ENCODE measurements at regions not wholly inside any gene's neighbourhood (a gene's known extent, or its start where the extent isn't known, plus 50 kb on each side); places are given as distances from the start of the nearest gene placed in this dataset.
A peak's percentile ranks its signal among the peaks of the same experiment; 100 is the strongest.

DNA sequence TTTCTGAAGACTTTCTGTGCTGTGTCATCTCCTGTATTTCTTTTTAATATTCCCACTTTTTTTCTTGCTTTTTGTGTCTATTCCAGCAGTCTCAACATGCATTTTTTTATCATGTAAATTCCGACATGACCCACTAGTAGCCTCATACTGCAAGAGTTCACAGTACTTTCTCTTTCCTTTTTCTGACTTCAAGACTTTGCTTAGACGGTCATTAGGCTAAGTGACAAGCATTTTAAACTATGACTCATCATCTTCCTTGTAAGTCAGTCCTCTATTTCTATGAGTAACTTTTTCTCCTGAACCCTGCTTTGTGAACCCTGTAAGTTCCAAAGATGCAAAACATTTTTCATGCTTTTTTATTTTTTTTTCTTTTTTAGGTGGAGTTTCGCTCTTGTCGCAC, 381.2 kb downstream of the TXNL1 start:
- peaks cover 0 to 6% (median 0%) of the 10 kb centered on the region in 12 donors for H3K9me3 ChIP-seq
- no peaks in the 10 kb centered on the region for H3K27me3 ChIP-seq
- peak overlapping the region in 1 of 12 donors; percentile 21 for H3K27ac ChIP-seq
- H3K36me3 ChIP-seq, result no peaks in the 10 kb centered on the region
- 61 to 71% (median 70%) methylated on average over 4 of the region's 4 CpGs for WGBS, 4 donors
- no peak for DNase-seq
- intact Hi-C loops (cut with DNase I), result loop anchor here in 1 of 10 donors (10.0 kb wide), 1 partner anchor 62 kb away; no protein-coding TSS in a partner anchor
- TF ChIP-seq POLR2A (IDR thresholded peaks at IDR 0.05) (no peak), CTCF (IDR thresholded peaks at IDR 0.05) (no peak)
- no peak overlapping the region for H3K4me3 ChIP-seq
- ATAC-seq, result peak in 2 of 4 donors; percentile 38 to 48
- peaks cover 0 to 14% (median 0%) of the 10 kb centered on the region in 12 donors for H3K4me1 ChIP-seq

- H3K9me3 ChIP-seq, result peaks cover 0 to 6% (median 0%) of the 10 kb centered on the region in 12 donors
- no peak for TF ChIP-seq CTCF (IDR thresholded peaks at IDR 0.05)
- no peak for TF ChIP-seq POLR2A (IDR thresholded peaks at IDR 0.05)
- H3K27me3 ChIP-seq, result no peaks in the 10 kb centered on the region
- peaks cover 0 to 14% (median 0%) of the 10 kb centered on the region in 12 donors for H3K4me1 ChIP-seq
- no peak for ATAC-seq
- 89 to 92% (median 91%) methylated on average over 6 of the region's 6 CpGs for WGBS, 4 donors
- H3K4me3 ChIP-seq, result no peak overlapping the region
- H3K36me3 ChIP-seq, result no peaks in the 10 kb centered on the region
- H3K27ac ChIP-seq, result peak overlapping the region in 1 of 12 donors; percentile 21
- intact Hi-C loops (cut with DNase I), result loop anchor here in 1 of 10 donors (10.0 kb wide), 1 partner anchor 62 kb away; no protein-coding TSS in a partner anchor
- DNase-seq, result no peak
Measured at GRCh38 chr18:56256659-56257058, 381.7 kb downstream of the TXNL1 start.

DNA sequence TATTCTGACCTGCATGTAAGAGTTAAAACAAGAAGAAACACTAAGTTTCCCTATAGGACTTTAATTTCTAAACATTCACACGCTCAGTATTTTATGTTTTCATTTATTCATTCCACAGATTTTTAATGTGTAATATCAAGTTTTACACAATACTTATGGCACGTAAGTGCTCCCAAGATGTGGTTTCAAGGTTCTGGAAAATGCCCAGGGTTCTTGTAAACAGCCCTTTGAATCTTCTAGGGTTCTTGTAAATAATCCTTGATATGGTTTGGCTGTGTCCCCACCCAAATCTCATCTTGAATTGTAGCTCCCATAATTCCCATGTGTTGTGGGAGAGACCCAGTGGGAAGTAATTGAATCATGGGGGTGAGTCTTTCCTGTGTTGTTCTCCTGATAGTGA, 383.0 kb downstream of the TXNL1 start:
- Histone ChIP-seq H3K4me3 (no peak overlapping the region), H3K4me1 (peaks cover 0 to 14% (median 0%) of the 10 kb centered on the region in 12 donors), H3K27ac (no peak overlapping the region), H3K27me3 (no peaks in the 10 kb centered on the region), H3K36me3 (no peaks in the 10 kb centered on the region), H3K9me3 (peaks cover 0 to 6% (median 0%) of the 10 kb centered on the region in 12 donors)
- intact Hi-C loops (cut with DNase I), result loop anchor here in 1 of 10 donors (10.0 kb wide), 1 partner anchor 61 kb away; no protein-coding TSS in a partner anchor
- no peak for DNase-seq
- no peak for ATAC-seq
- WGBS, 4 donors, result 95 to 100% (median 97%) methylated on average over 2 of the region's 2 CpGs
- TF ChIP-seq POLR2A (IDR thresholded peaks at IDR 0.05), result no peak
- TF ChIP-seq CTCF (IDR thresholded peaks at IDR 0.05), result no peak

DNA sequence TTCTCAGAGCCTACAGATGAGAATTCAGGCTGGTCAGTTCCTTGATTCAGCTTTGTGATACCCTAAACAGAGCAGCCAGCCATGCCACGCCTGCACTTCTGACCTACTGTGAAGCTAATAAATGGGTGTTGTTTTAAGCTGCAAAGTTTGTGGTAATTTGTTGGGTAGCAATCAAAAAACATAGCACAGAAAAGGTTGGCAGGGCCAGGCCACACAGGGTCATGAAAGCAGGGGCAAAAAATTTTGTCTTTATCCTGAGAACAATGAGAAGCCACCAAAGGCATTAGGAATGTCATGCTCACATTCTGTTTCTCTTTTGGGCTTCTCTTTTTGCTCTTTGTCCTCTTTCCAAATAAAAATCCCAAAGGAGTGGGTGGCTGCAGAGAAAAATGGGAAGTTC, 385.9 kb downstream of the TXNL1 start:
- Histone ChIP-seq H3K27ac (no peak overlapping the region), H3K9me3 (peaks cover 0 to 6% (median 0%) of the 10 kb centered on the region in 12 donors)

More for the DNA sequence above, 385.9 kb downstream of the TXNL1 start:
- DNase-seq (no peak), ATAC-seq (no peak)
- TF ChIP-seq CTCF (IDR thresholded peaks at IDR 0.05) (no peak), POLR2A (IDR thresholded peaks at IDR 0.05) (no peak)
- intact Hi-C loops (cut with DNase I), result loop anchor here in 1 of 10 donors (10.0 kb wide), 1 partner anchor 58 kb away; no protein-coding TSS in a partner anchor
- H3K36me3 ChIP-seq, result no peaks in the 10 kb centered on the region
- H3K4me1 ChIP-seq, result peaks cover 0 to 9% (median 0%) of the 10 kb centered on the region in 12 donors
- no peak overlapping the region for H3K4me3 ChIP-seq
- H3K27me3 ChIP-seq, result no peaks in the 10 kb centered on the region
- WGBS, 4 donors, result 91 to 100% (median 97%) methylated on average over 1 of the region's 1 CpG
